Mesenchymal stem cell (in vitro differentiated cells and primary cell): ENCODE measurements at regions not wholly inside any gene's neighbourhood (a gene's known extent, or its start where the extent isn't known, plus 50 kb on each side); places are given as distances from the start of the nearest gene placed in this dataset.
A peak's percentile ranks its signal among the peaks of the same experiment; 100 is the strongest.

Experiments used
- DNase-seq: peaks from one replicate; pipeline ENCODE4 v3.0.0-alpha.2; 2013
- H2AFZ ChIP-seq: one replicate; pipeline ENCODE4 v1.6.1; 2013; ENCODE audit warnings: low read depth, mild to moderate bottlenecking, control low read depth, inconsistent platforms, low read length, moderate library complexity
- H2AK5ac ChIP-seq: 2 replicates; pipeline ENCODE4 v1.6.1; 2013; ENCODE audit warnings: low read length, moderate library complexity, mild to moderate bottlenecking, inconsistent platforms; ENCODE audit not compliant: severe bottlenecking
- H2BK120ac ChIP-seq: one replicate; pipeline ENCODE4 v1.6.1; 2013; ENCODE audit warnings: low read depth, mild to moderate bottlenecking, inconsistent platforms, low read length, moderate library complexity
- H2BK12ac ChIP-seq, 2 experiments: one replicate each; pipeline ENCODE4 v1.6.1; 2013; ENCODE audit warnings: inconsistent platforms in 2 of 2, low read length in 2 of 2, mild to moderate bottlenecking in 2 of 2, moderate library complexity in 2 of 2, control low read depth in 1 of 2
- H2BK15ac ChIP-seq: one replicate; pipeline ENCODE4 v1.6.1; 2013; ENCODE audit warnings: mild to moderate bottlenecking, low read depth, inconsistent platforms; ENCODE audit not compliant: poor library complexity, severe bottlenecking
- H2BK5ac ChIP-seq: 2 replicates; pipeline ENCODE4 v1.6.1; 2013; ENCODE audit warnings: low read depth, mild to moderate bottlenecking, low read length, control low read depth, inconsistent platforms; ENCODE audit not compliant: poor library complexity, severe bottlenecking
- H3K14ac ChIP-seq, 2 experiments: one replicate each; pipeline ENCODE4 v1.6.1; 2013; ENCODE audit warnings: inconsistent platforms in 2 of 2, low read length in 2 of 2, control low read depth in 1 of 2, mild to moderate bottlenecking in 1 of 2, moderate library complexity in 1 of 2
- H3K18ac ChIP-seq, 2 experiments: one replicate each; pipeline ENCODE4 v1.6.1; 2013; ENCODE audit warnings: inconsistent platforms in 2 of 2, low read length in 2 of 2, control low read depth in 1 of 2, low read depth in 1 of 2, mild to moderate bottlenecking in 1 of 2
- H3K23ac ChIP-seq, 2 experiments: one replicate each; pipeline ENCODE4 v1.6.1; 2013; ENCODE audit warnings: inconsistent platforms in 2 of 2, low read length in 2 of 2, mild to moderate bottlenecking in 2 of 2, moderate library complexity in 2 of 2, control low read depth in 1 of 2
- H3K27ac ChIP-seq: 2 replicates; pipeline ENCODE4 v1.5.1; 2013; ENCODE audit warnings: mild to moderate bottlenecking, moderate library complexity, low read length, control low read depth, inconsistent platforms; ENCODE audit not compliant: poor library complexity, severe bottlenecking
- H3K27me3 ChIP-seq, 2 experiments: 2 replicates each; pipeline versions ENCODE4 v1.6.1 to v1.7.0; 2013; ENCODE audit warnings: low read length in 2 of 2, mild to moderate bottlenecking in 2 of 2, moderate library complexity in 2 of 2, control low read depth in 1 of 2, inconsistent platforms in 1 of 2; ENCODE audit not compliant: control insufficient read depth in 1 of 2, insufficient read depth in 1 of 2
- H3K36me3 ChIP-seq, 2 experiments: 2 replicates each; pipeline versions ENCODE4 v1.6.1 to v1.7.0; 2013; ENCODE audit warnings: low read length in 2 of 2, control low read depth in 1 of 2, inconsistent platforms in 1 of 2, low read depth in 1 of 2, mild to moderate bottlenecking in 1 of 2; ENCODE audit not compliant: insufficient read depth in 2 of 2, control insufficient read depth in 1 of 2
- H3K4ac ChIP-seq, 2 experiments: one replicate each; pipeline ENCODE4 v1.6.1; 2013; ENCODE audit warnings: inconsistent platforms in 2 of 2, low read length in 2 of 2, mild to moderate bottlenecking in 2 of 2, moderate library complexity in 2 of 2, control low read depth in 1 of 2, low read depth in 1 of 2
- H3K4me1 ChIP-seq: 2 replicates; pipeline ENCODE4 v1.6.1; 2013; ENCODE audit warnings: low read depth, low read length, control low read depth; ENCODE audit not compliant: control insufficient read depth, insufficient read depth
- H3K4me2 ChIP-seq: 2 replicates; pipeline ENCODE4 v1.6.1; 2013; ENCODE audit warnings: low read length, mild to moderate bottlenecking, inconsistent platforms; ENCODE audit not compliant: poor library complexity, severe bottlenecking
- H3K4me3 ChIP-seq, 2 experiments: 2 replicates each; pipeline versions ENCODE4 v1.5.1 to v1.7.0; 2013; ENCODE audit warnings: low read length in 2 of 2, mild to moderate bottlenecking in 2 of 2, control low read depth in 1 of 2, low read depth in 1 of 2; ENCODE audit not compliant: insufficient read depth in 1 of 2
- H3K79me1 ChIP-seq: replicated peaks from 2 replicates; pipeline ENCODE4 v1.6.1; 2013; ENCODE audit warnings: mild to moderate bottlenecking, control low read depth, low read length, inconsistent platforms; ENCODE audit not compliant: poor library complexity, severe bottlenecking
- H3K9ac ChIP-seq: 2 replicates; pipeline ENCODE4 v1.7.0; 2013; ENCODE audit warnings: mild to moderate bottlenecking, low read length, moderate library complexity
- H3K9me3 ChIP-seq: 2 replicates; pipeline ENCODE4 v1.7.0; 2013; ENCODE audit warnings: mild to moderate bottlenecking, low read length; ENCODE audit not compliant: control insufficient read depth
- H4K8ac ChIP-seq: one replicate; pipeline ENCODE4 v1.6.1; 2013; ENCODE audit warnings: inconsistent platforms, mild to moderate bottlenecking, low read length, moderate library complexity
- H4K91ac ChIP-seq: one replicate; pipeline ENCODE4 v1.6.1; 2013; ENCODE audit warnings: mild to moderate bottlenecking, low read length, inconsistent platforms
- WGBS: methylation state at CpG from one replicate; pipeline ENCODE4 v1.1.7; 2013; ENCODE audit warnings: mixed read lengths; 5-methylcytosine and 5-hydroxymethylcytosine counted together

- no CpG with 5 or more reads among the region's 1 CpG for WGBS
These were observed 171.4 kb downstream of the PTN start for GRCh38 chr7:137172105-137172590.

GRCh38 chr7:137169282-137169698 is 174.2 kb downstream of the PTN start:
- H4K8ac ChIP-seq, result no peak overlapping the region
- no peak overlapping the region for H2BK120ac ChIP-seq
- no peak overlapping the region for H3K27ac ChIP-seq
- H3K4me3 ChIP-seq, result no peak overlapping the region
- H2BK15ac ChIP-seq, result no peak overlapping the region
- no peaks in the 10 kb centered on the region for H3K4me1 ChIP-seq
- no peak overlapping the region for H3K23ac ChIP-seq
- no peak overlapping the region for H2BK5ac ChIP-seq
- H3K18ac ChIP-seq, result no peak overlapping the region
- H2BK12ac ChIP-seq, result peak overlapping the region in 1 of 2 experiments; percentile 71
- no peak overlapping the region for H3K4ac ChIP-seq
- peak overlapping the region; percentile 28 for H3K9ac ChIP-seq
- no peak overlapping the region for H4K91ac ChIP-seq
- no peaks in the 10 kb centered on the region for H3K27me3 ChIP-seq
- H2AK5ac ChIP-seq, result no peak overlapping the region
- no peak overlapping the region for H3K14ac ChIP-seq
- WGBS, result 10% methylated on average over 8 of the region's 8 CpGs
- no peaks in the 10 kb centered on the region for H3K36me3 ChIP-seq
- peak; percentile 78 for DNase-seq
- no peak overlapping the region for H3K4me2 ChIP-seq
- no peak overlapping the region for H2AFZ ChIP-seq
- no peaks in the 10 kb centered on the region for H3K79me1 ChIP-seq
- no peaks in the 10 kb centered on the region for H3K9me3 ChIP-seq

More at GRCh38 chr7:137172105-137172590, 171.4 kb downstream of the PTN start:
- Histone ChIP-seq H4K91ac (no peak overlapping the region), H4K8ac (no peak overlapping the region), H2BK12ac (no peak overlapping the region), H3K79me1 (no peaks in the 10 kb centered on the region), H3K4me3 (no peak overlapping the region), H2BK120ac (no peak overlapping the region), H2AFZ (no peak overlapping the region), H3K23ac (no peak overlapping the region), H2BK15ac (no peak overlapping the region), H2AK5ac (no peak overlapping the region), H3K27me3 (no peaks in the 10 kb centered on the region), H3K14ac (no peak overlapping the region), H3K4me2 (no peak overlapping the region), H3K4me1 (no peaks in the 10 kb centered on the region), H3K9me3 (no peaks in the 10 kb centered on the region), H3K4ac (no peak overlapping the region), H3K36me3 (no peaks in the 10 kb centered on the region), H3K9ac (no peak overlapping the region), H2BK5ac (no peak overlapping the region), H3K27ac (no peak overlapping the region), H3K18ac (no peak overlapping the region)
- no peak for DNase-seq

- H2AFZ ChIP-seq, result no peak overlapping the region
- no peak overlapping the region for H2BK15ac ChIP-seq
- H3K4ac ChIP-seq, result no peak overlapping the region
- no peak overlapping the region for H3K4me2 ChIP-seq
- H3K9ac ChIP-seq, result no peak overlapping the region
- no peak overlapping the region for H4K91ac ChIP-seq
- no peak overlapping the region for H4K8ac ChIP-seq
- H3K27ac ChIP-seq, result no peak overlapping the region
- WGBS, result 100% methylated on average over 1 of the region's 2 CpGs
- H3K4me3 ChIP-seq, result no peak overlapping the region
- no peak overlapping the region for H2BK12ac ChIP-seq
- H2BK5ac ChIP-seq, result no peak overlapping the region
- no peak overlapping the region for H2BK120ac ChIP-seq
- no peaks in the 10 kb centered on the region for H3K27me3 ChIP-seq
- no peak overlapping the region for H3K23ac ChIP-seq
- H3K9me3 ChIP-seq, result no peaks in the 10 kb centered on the region
- H3K36me3 ChIP-seq, result no peaks in the 10 kb centered on the region
- H2AK5ac ChIP-seq, result no peak overlapping the region
- no peaks in the 10 kb centered on the region for H3K4me1 ChIP-seq
- H3K18ac ChIP-seq, result no peak overlapping the region
- DNase-seq, result no peak
- no peak overlapping the region for H3K14ac ChIP-seq
- no peaks in the 10 kb centered on the region for H3K79me1 ChIP-seq
These were observed 175.9 kb downstream of the PTN start for GRCh38 chr7:137167609-137168008.

- no peak overlapping the region for H3K14ac ChIP-seq
- no peak overlapping the region for H2AK5ac ChIP-seq
- H3K36me3 ChIP-seq, result no peaks in the 10 kb centered on the region
- H2BK12ac ChIP-seq, result no peak overlapping the region
- no peak overlapping the region for H2BK15ac ChIP-seq
- no peak overlapping the region for H3K9ac ChIP-seq
- no peaks in the 10 kb centered on the region for H3K79me1 ChIP-seq
- H4K91ac ChIP-seq, result no peak overlapping the region
- H4K8ac ChIP-seq, result no peak overlapping the region
- H3K27ac ChIP-seq, result no peak overlapping the region
- no peak overlapping the region for H3K18ac ChIP-seq
- no peak overlapping the region for H3K4me3 ChIP-seq
- H2BK5ac ChIP-seq, result no peak overlapping the region
- H3K4me2 ChIP-seq, result no peak overlapping the region
- DNase-seq, result no peak
- 77% methylated on average over 2 of the region's 2 CpGs for WGBS
- no peak overlapping the region for H2BK120ac ChIP-seq
- no peak overlapping the region for H3K4ac ChIP-seq
- H3K23ac ChIP-seq, result no peak overlapping the region
- H2AFZ ChIP-seq, result no peak overlapping the region
- no peaks in the 10 kb centered on the region for H3K27me3 ChIP-seq
- H3K9me3 ChIP-seq, result no peaks in the 10 kb centered on the region
- no peaks in the 10 kb centered on the region for H3K4me1 ChIP-seq
These were observed 177.2 kb downstream of the PTN start for GRCh38 chr7:137166363-137166762.
